H9 (cell line): ENCODE measurements at regions not wholly inside any gene's neighbourhood (a gene's known extent, or its start where the extent isn't known, plus 50 kb on each side); places are given as distances from the start of the nearest gene placed in this dataset.

Experiments
- DNase-seq: peaks from one replicate; pipeline ENCODE4 v3.0.0-alpha.2; 2017
- H2AFZ ChIP-seq: one replicate; pipeline ENCODE4 v1.6.1; 2013; ENCODE audit warnings: mild to moderate bottlenecking, low read length, control low read depth, moderate library complexity
- H2AK5ac ChIP-seq: 2 replicates; pipeline ENCODE4 v1.6.1; 2013; ENCODE audit warnings: low read length, control low read depth, mixed read lengths; ENCODE audit not compliant: insufficient read length
- H2BK120ac ChIP-seq: one replicate; pipeline ENCODE4 v1.6.1; 2013; ENCODE audit warnings: low read depth, mild to moderate bottlenecking, low read length, control low read depth, inconsistent platforms; ENCODE audit not compliant: poor library complexity, severe bottlenecking
- H2BK12ac ChIP-seq: 2 replicates; pipeline ENCODE4 v1.6.1; 2013; ENCODE audit warnings: low read length, control low read depth, mixed read lengths, low read depth; ENCODE audit not compliant: insufficient read length
- H2BK15ac ChIP-seq: 2 replicates; pipeline ENCODE4 v1.6.1; 2013; ENCODE audit warnings: low read depth, low read length, control low read depth
- H2BK20ac ChIP-seq: one replicate; pipeline ENCODE4 v1.6.1; 2013; ENCODE audit warnings: low read depth, mild to moderate bottlenecking, low read length, control low read depth, inconsistent platforms; ENCODE audit not compliant: poor library complexity, severe bottlenecking
- H2BK5ac ChIP-seq: 2 replicates; pipeline ENCODE4 v1.6.1; 2013; ENCODE audit warnings: low read length, control low read depth, mixed read lengths; ENCODE audit not compliant: insufficient read length
- H3K14ac ChIP-seq: 2 replicates; pipeline ENCODE4 v1.6.1; 2013; ENCODE audit warnings: low read length, control low read depth; ENCODE audit not compliant: insufficient read depth
- H3K18ac ChIP-seq: 2 replicates; pipeline ENCODE4 v1.6.1; 2013; ENCODE audit warnings: low read depth, mild to moderate bottlenecking, mixed read lengths, low read length, control low read depth; ENCODE audit not compliant: insufficient read length
- H3K23ac ChIP-seq: 2 replicates; pipeline ENCODE4 v1.6.1; 2013; ENCODE audit warnings: low read length, control low read depth, mixed read lengths, low read depth; ENCODE audit not compliant: insufficient read length
- H3K23me2 ChIP-seq: 2 replicates; pipeline ENCODE4 v1.6.1; 2013; ENCODE audit warnings: low read depth, mild to moderate bottlenecking, mixed read lengths, low read length, control low read depth; ENCODE audit not compliant: insufficient read length, poor library complexity, severe bottlenecking
- H3K27ac ChIP-seq: 2 replicates; pipeline ENCODE4 v1.5.1; 2013; ENCODE audit warnings: low read length, control low read depth, mixed read lengths, low read depth; ENCODE audit not compliant: insufficient read length
- H3K27me3 ChIP-seq: 2 replicates; pipeline ENCODE4 v1.6.1; 2013; ENCODE audit warnings: low read length, control low read depth, inconsistent platforms; ENCODE audit not compliant: insufficient read depth
- H3K4ac ChIP-seq: 2 replicates; pipeline ENCODE4 v1.6.1; 2013; ENCODE audit warnings: low read depth, mild to moderate bottlenecking, control low read depth, inconsistent platforms, low read length, moderate library complexity
- H3K4me1 ChIP-seq: 2 replicates; pipeline ENCODE4 v1.6.1; 2013; ENCODE audit warnings: low read length, control low read depth, inconsistent platforms; ENCODE audit not compliant: insufficient read depth
- H3K4me2 ChIP-seq: 2 replicates; pipeline ENCODE4 v1.6.1; 2013; ENCODE audit warnings: low read length, control low read depth, mixed read lengths; ENCODE audit not compliant: insufficient read length, insufficient read depth
- H3K56ac ChIP-seq: 2 replicates; pipeline ENCODE4 v1.6.1; 2013; ENCODE audit warnings: low read depth, mild to moderate bottlenecking, mixed read lengths, low read length, control low read depth; ENCODE audit not compliant: insufficient read length
- H3K79me1 ChIP-seq: 2 replicates; pipeline ENCODE4 v1.6.1; 2013; ENCODE audit warnings: low read depth, mild to moderate bottlenecking, moderate library complexity, low read length, control low read depth, inconsistent platforms; ENCODE audit not compliant: insufficient read depth, poor library complexity, severe bottlenecking
- H3K79me2 ChIP-seq: 2 replicates; pipeline ENCODE4 v1.6.1; 2013; ENCODE audit warnings: low read length, control low read depth, inconsistent platforms; ENCODE audit not compliant: insufficient read depth
- H3K9ac ChIP-seq: 2 replicates; pipeline ENCODE4 v1.6.1; 2013; ENCODE audit warnings: low read length, control low read depth, mixed read lengths; ENCODE audit not compliant: insufficient read length; ENCODE audit errors: extremely low read depth
- H3K9me3 ChIP-seq: one replicate; pipeline ENCODE4 v1.6.1; 2013; ENCODE audit warnings: low read depth, low read length, inconsistent platforms; ENCODE audit not compliant: control insufficient read depth
- H3T11ph ChIP-seq: one replicate; pipeline ENCODE4 v1.6.1; 2013; ENCODE audit warnings: mild to moderate bottlenecking, low read length, control low read depth, inconsistent platforms
- H4K20me1 ChIP-seq: one replicate; pipeline ENCODE4 v1.6.1; 2013; ENCODE audit not compliant: control insufficient read depth, insufficient read length, insufficient read depth
- H4K5ac ChIP-seq: 2 replicates; pipeline ENCODE4 v1.6.1; 2013; ENCODE audit warnings: low read depth, mild to moderate bottlenecking, mixed read lengths, low read length, control low read depth; ENCODE audit not compliant: insufficient read length
- H4K8ac ChIP-seq: replicated peaks from 2 replicates; pipeline ENCODE4 v1.6.1; 2013; ENCODE audit warnings: low read length, control low read depth, mixed read lengths, low read depth; ENCODE audit not compliant: insufficient read length
- H4K91ac ChIP-seq: 2 replicates; pipeline ENCODE4 v1.6.1; 2013; ENCODE audit warnings: low read depth, mild to moderate bottlenecking, moderate library complexity, mixed read lengths, low read length, control low read depth; ENCODE audit not compliant: insufficient read length
- H3K27ac Mint-ChIP-seq, 3 experiments: 2 replicates in 2 of 3; 3 replicates in 1 of 3; pipeline ENCODE4 v1.8.0; 2020 to 2021; ENCODE audit warnings: mixed read lengths in 3 of 3, mild to moderate bottlenecking in 1 of 3, moderate library complexity in 1 of 3
- H3K27me3 Mint-ChIP-seq: 2 replicates; pipeline ENCODE4 v1.8.0; 2021; ENCODE audit warnings: low read depth, mild to moderate bottlenecking, moderate library complexity, mixed read lengths
- H3K36me3 Mint-ChIP-seq, 3 experiments: 2 replicates in 2 of 3; 3 replicates in 1 of 3; pipeline ENCODE4 v1.8.0; 2020 to 2021; ENCODE audit warnings: low read depth in 3 of 3, mixed read lengths in 3 of 3; ENCODE audit not compliant: insufficient read depth in 1 of 3
- H3K4me1 Mint-ChIP-seq, 2 experiments: 2 replicates each; pipeline ENCODE4 v1.8.0; 2020; ENCODE audit warnings: mixed read lengths in 2 of 2
- H3K4me3 Mint-ChIP-seq, 2 experiments: 2 replicates in 1 of 2; 3 replicates in 1 of 2; pipeline ENCODE4 v1.8.0; 2020 to 2021; ENCODE audit warnings: mild to moderate bottlenecking in 2 of 2, mixed read lengths in 2 of 2, moderate library complexity in 1 of 2
- H3K9me3 Mint-ChIP-seq, 2 experiments: 2 replicates in 1 of 2; 3 replicates in 1 of 2; pipeline ENCODE4 v1.8.0; 2020; ENCODE audit warnings: mild to moderate bottlenecking in 2 of 2, mixed read lengths in 2 of 2, moderate library complexity in 1 of 2
- WGBS: extraction: QIAGEN DNeasy Blood & Tissue Kit; methylation state at CpG from one replicate; pipeline ENCODE4 v1.1.7; 2013; ENCODE audit warnings: missing lambda C conversion rate, low lambda C conversion rate, mixed read lengths; ENCODE audit not compliant: insufficient read length; ENCODE audit errors: extremely low coverage; 5-methylcytosine and 5-hydroxymethylcytosine counted together
- TF ChIP-seq, protein P1 (sequence below): fragments of 200-600 bp; sonication (generic); conservative IDR thresholded peaks from 3 replicates; pipeline ENCODE4 v1.8.0; 2021; ENCODE audit warnings: antibody characterized with exemption, mild to moderate bottlenecking

GRCh38 chr9:105037139-105037538 lies 109.2 kb upstream of the ABCA1 start:
- no peaks in the 10 kb centered on the region for H3K27me3 ChIP-seq
- H3K9ac ChIP-seq, result no peak overlapping the region
- no peak overlapping the region for H3K27ac Mint-ChIP-seq
- no peaks in the 10 kb centered on the region for H4K20me1 ChIP-seq
- H3K56ac ChIP-seq, result no peak overlapping the region
- no peak overlapping the region for H3K4me2 ChIP-seq
- no peak overlapping the region for H2AFZ ChIP-seq
- H3K36me3 Mint-ChIP-seq, result peaks cover 0 to 27% (median 6%) of the 10 kb centered on the region in 3 experiments; a peak in 5 of 7 replicates
- no peak overlapping the region for H4K5ac ChIP-seq
- H3K14ac ChIP-seq, result no peak overlapping the region
- no peak overlapping the region for H2BK12ac ChIP-seq
- no peaks in the 10 kb centered on the region for H3K79me2 ChIP-seq
- H2BK5ac ChIP-seq, result no peak overlapping the region
- H2BK15ac ChIP-seq, result no peak overlapping the region
- no peaks in the 10 kb centered on the region for H3K23me2 ChIP-seq
- H3K79me1 ChIP-seq, result no peaks in the 10 kb centered on the region
- H3K27me3 Mint-ChIP-seq, result no peaks in the 10 kb centered on the region
- H3K4ac ChIP-seq, result no peak overlapping the region
- H3K23ac ChIP-seq, result no peak overlapping the region
- no peak for DNase-seq
- no peak overlapping the region for H4K91ac ChIP-seq
- no peak overlapping the region for H2BK20ac ChIP-seq
- no peak overlapping the region for H2AK5ac ChIP-seq
- no peak overlapping the region for H4K8ac ChIP-seq
- H3K9me3 ChIP-seq, result no peaks in the 10 kb centered on the region
- H3K4me1 Mint-ChIP-seq, result peaks cover 22% of the 10 kb centered on the region in 2 experiments
- no peak overlapping the region for H3K18ac ChIP-seq
- peaks cover 3% of the 10 kb centered on the region; the same call in 1 of the 2 replicates for H3K4me1 ChIP-seq
- TF ChIP-seq, protein P1, sequence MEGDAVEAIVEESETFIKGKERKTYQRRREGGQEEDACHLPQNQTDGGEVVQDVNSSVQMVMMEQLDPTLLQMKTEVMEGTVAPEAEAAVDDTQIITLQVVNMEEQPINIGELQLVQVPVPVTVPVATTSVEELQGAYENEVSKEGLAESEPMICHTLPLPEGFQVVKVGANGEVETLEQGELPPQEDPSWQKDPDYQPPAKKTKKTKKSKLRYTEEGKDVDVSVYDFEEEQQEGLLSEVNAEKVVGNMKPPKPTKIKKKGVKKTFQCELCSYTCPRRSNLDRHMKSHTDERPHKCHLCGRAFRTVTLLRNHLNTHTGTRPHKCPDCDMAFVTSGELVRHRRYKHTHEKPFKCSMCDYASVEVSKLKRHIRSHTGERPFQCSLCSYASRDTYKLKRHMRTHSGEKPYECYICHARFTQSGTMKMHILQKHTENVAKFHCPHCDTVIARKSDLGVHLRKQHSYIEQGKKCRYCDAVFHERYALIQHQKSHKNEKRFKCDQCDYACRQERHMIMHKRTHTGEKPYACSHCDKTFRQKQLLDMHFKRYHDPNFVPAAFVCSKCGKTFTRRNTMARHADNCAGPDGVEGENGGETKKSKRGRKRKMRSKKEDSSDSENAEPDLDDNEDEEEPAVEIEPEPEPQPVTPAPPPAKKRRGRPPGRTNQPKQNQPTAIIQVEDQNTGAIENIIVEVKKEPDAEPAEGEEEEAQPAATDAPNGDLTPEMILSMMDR, result no peak
- H3K4me3 Mint-ChIP-seq, result no peak overlapping the region
- no CpG with 5 or more reads among the region's 1 CpG for WGBS
- H3K9me3 Mint-ChIP-seq, result peaks cover 25 to 29% of the 10 kb centered on the region in 2 experiments
- no peak overlapping the region for H3T11ph ChIP-seq
- no peak overlapping the region for H2BK120ac ChIP-seq
- H3K27ac ChIP-seq, result no peak overlapping the region
